ENCODE measurements at regions not wholly inside any gene's neighbourhood (a gene's known extent, or its start where the extent isn't known, plus 50 kb on each side); places are given as distances from the start of the nearest gene placed in this dataset.

GRCh38 chr2:219918254-219918653 lies 290.8 kb downstream of the SLC4A3 start:
- Histone ChIP-seq H3K9me3 (ENCODE audit: control insufficient read depth, low read length) (no peaks in the 10 kb centered on the region), H3K27me3 (ENCODE audit: control insufficient read depth, insufficient read depth) (no peaks in the 10 kb centered on the region), H3K27ac (ENCODE audit: low read length) (no peak overlapping the region), H3K4me1 (ENCODE audit: control insufficient read depth, insufficient read depth, low read length) (no peaks in the 10 kb centered on the region), H3K4me3 (ENCODE audit: low read length) (no peak overlapping the region)
- WGBS = 46% methylated on average over 3 of the region's 3 CpGs
- intact Hi-C loops (cut with DNase I) = no loop called here
- DNase-seq (no peak), ATAC-seq (no peak)

DNA sequence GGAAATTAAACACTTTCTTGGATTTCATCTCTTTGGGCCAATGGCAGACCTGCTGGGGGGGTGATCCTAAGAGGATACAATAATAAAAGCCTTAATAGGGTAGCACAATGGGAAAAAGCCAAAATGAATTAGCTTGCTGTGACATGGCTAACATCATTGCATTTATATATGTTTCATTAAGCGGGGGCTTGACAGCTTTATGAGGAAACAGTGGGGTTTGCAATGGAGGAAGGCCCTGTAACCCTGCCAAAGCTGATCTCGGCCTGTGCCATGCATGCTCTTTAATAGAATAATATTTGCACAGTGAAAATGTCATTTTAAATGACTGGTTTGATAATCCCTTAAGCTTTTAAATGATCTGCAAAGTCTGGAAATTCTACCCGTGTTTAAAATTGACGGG lies 291.5 kb downstream of the SLC4A3 start:
- no peaks in the 10 kb centered on the region for H3K9me3 ChIP-seq (ENCODE audit: control insufficient read depth, low read length)
- DNase-seq (no peak), ATAC-seq (no peak)
- H3K27ac ChIP-seq (ENCODE audit: low read length) = no peak overlapping the region
- intact Hi-C loops (cut with DNase I) = no loop called here
- H3K4me1 ChIP-seq (ENCODE audit: control insufficient read depth, insufficient read depth, low read length) = no peaks in the 10 kb centered on the region
- H3K27me3 ChIP-seq (ENCODE audit: control insufficient read depth, insufficient read depth) = no peaks in the 10 kb centered on the region
- H3K4me3 ChIP-seq (ENCODE audit: low read length) = no peak overlapping the region
- WGBS = 88% methylated on average over 4 of the region's 4 CpGs

GRCh38 chr2:219919506-219919905 lies 292.1 kb downstream of the SLC4A3 start:
- no peaks in the 10 kb centered on the region for H3K27me3 ChIP-seq (ENCODE audit: control insufficient read depth, insufficient read depth)
- 88% methylated on average over 4 of the region's 4 CpGs for WGBS
- no peaks in the 10 kb centered on the region for H3K4me1 ChIP-seq (ENCODE audit: control insufficient read depth, insufficient read depth, low read length)
- H3K27ac ChIP-seq (ENCODE audit: low read length) = no peak overlapping the region
- ATAC-seq (no peak), DNase-seq (no peak)
- intact Hi-C loops (cut with DNase I) = no loop called here
- no peak overlapping the region for H3K4me3 ChIP-seq (ENCODE audit: low read length)
- no peaks in the 10 kb centered on the region for H3K9me3 ChIP-seq (ENCODE audit: control insufficient read depth, low read length)

DNA sequence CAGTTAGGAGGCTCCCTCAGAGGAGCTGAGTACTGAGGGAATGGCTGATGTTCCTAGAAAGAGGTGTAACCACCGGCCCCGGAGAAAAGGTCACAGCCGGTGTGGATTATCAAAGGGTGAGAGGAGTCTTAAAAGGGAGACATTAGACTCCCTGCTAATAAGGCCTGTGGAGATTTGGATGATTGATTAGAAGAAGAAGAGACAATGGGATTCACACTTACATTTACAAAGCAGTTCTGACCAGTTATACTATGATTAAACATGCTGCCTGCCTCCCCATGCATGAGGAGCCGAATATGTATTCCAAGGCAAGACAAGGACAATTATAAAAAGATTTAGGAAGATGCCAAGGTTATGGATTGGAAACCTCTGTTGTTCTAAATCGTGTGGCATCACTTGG lies 302.4 kb downstream of the SLC4A3 start:
- Histone ChIP-seq H3K27ac (ENCODE audit: low read length) (no peak overlapping the region), H3K4me1 (ENCODE audit: control insufficient read depth, insufficient read depth, low read length) (no peaks in the 10 kb centered on the region), H3K9me3 (ENCODE audit: control insufficient read depth, low read length) (no peaks in the 10 kb centered on the region), H3K4me3 (ENCODE audit: low read length) (no peak overlapping the region), H3K27me3 (ENCODE audit: control insufficient read depth, insufficient read depth) (no peaks in the 10 kb centered on the region)
- WGBS = 73% methylated on average over 5 of the region's 5 CpGs
- ATAC-seq (no peak), DNase-seq (no peak)
- intact Hi-C loops (cut with DNase I) = no loop called here

DNA sequence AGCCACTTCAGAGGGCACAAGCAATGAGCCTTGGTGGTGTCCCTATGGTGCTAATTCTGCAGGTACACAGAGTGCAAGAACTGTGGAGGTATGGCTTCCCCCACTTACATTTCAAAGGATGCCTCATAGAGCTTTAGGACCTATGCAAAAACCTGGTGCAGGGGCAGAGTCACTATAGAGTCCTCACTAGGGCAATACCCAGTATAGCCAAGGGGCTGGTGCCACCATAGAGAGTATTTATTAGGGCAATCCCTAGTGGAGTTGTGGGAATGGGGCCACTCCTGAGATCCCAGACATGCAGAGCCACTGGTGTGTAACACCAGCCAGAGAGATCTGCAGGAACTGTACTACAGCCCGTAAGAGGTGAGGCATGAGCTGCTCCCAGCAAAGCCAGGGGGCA lies 312.2 kb downstream of the SLC4A3 start:
- H3K4me3 ChIP-seq (ENCODE audit: low read length) = no peak overlapping the region
- H3K4me1 ChIP-seq (ENCODE audit: control insufficient read depth, insufficient read depth, low read length) = no peaks in the 10 kb centered on the region
- H3K27ac ChIP-seq (ENCODE audit: low read length) = no peak overlapping the region
- no peak for DNase-seq
- WGBS = 86% methylated on average over 1 of the region's 1 CpG
- H3K9me3 ChIP-seq (ENCODE audit: control insufficient read depth, low read length) = no peaks in the 10 kb centered on the region
- intact Hi-C loops (cut with DNase I) = no loop called here
- H3K27me3 ChIP-seq (ENCODE audit: control insufficient read depth, insufficient read depth) = no peaks in the 10 kb centered on the region
- no peak for ATAC-seq

- Histone ChIP-seq H3K9me3 (ENCODE audit: control insufficient read depth, low read length) (no peaks in the 10 kb centered on the region), H3K4me3 (ENCODE audit: low read length) (no peak overlapping the region), H3K27ac (ENCODE audit: low read length) (no peak overlapping the region), H3K4me1 (ENCODE audit: control insufficient read depth, insufficient read depth, low read length) (no peaks in the 10 kb centered on the region), H3K27me3 (ENCODE audit: control insufficient read depth, insufficient read depth) (no peaks in the 10 kb centered on the region)
- intact Hi-C loops (cut with DNase I) = no loop called here
- 70% methylated on average over 4 of the region's 4 CpGs for WGBS
- ATAC-seq (no peak), DNase-seq (no peak)
These were observed 317.4 kb downstream of the SLC4A3 start for GRCh38 chr2:219944866-219945265.

DNA sequence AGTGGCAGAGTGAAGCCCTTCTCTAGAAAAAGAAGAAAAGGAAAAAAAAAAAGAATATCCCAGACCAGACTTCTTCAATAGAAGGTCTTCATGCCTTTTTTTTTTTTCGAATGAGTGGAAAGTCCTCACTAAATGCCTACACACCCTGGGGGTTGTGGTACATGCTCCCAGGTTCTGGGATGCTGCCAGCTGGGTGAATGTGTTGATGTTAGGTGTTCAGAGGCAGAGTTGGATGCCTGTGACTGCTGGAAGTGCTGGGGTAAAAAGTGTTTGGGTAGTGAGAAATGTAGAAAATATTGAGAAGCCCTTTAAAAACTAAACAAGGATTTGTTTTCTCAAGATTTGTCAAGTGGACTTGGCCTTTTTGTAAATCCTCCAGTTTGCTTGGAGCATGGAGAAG lies 318.6 kb downstream of the SLC4A3 start:
- no peak overlapping the region for H3K27ac ChIP-seq (ENCODE audit: low read length)
- no peak overlapping the region for H3K4me3 ChIP-seq (ENCODE audit: low read length)
- DNase-seq (no peak), ATAC-seq (no peak)
- H3K9me3 ChIP-seq (ENCODE audit: control insufficient read depth, low read length) = no peaks in the 10 kb centered on the region
- no peaks in the 10 kb centered on the region for H3K4me1 ChIP-seq (ENCODE audit: control insufficient read depth, insufficient read depth, low read length)
- intact Hi-C loops (cut with DNase I) = no loop called here
- 51% methylated on average over 1 of the region's 1 CpG for WGBS
- no peaks in the 10 kb centered on the region for H3K27me3 ChIP-seq (ENCODE audit: control insufficient read depth, insufficient read depth)

DNA sequence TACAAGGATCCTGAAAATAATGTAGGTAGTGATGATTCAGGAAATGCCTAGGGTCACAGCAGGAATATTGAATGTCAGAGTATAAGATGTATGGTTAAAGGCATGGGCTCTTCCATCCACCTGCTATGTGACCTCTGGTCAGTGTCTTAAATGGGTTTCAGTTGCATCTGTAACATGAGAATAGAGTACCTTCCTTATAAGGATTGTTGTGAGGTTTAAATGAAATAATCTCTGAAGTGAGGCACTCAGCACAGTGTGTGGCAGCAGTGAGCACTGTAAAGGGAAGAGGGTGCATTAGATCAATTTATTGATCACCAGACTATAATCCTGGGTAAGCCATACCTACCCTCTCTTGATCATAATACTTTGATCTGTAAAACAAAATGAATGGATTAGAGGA lies 319.1 kb downstream of the SLC4A3 start:
- intact Hi-C loops (cut with DNase I) = no loop called here
- Histone ChIP-seq H3K27me3 (ENCODE audit: control insufficient read depth, insufficient read depth) (no peaks in the 10 kb centered on the region), H3K4me3 (ENCODE audit: low read length) (no peak overlapping the region), H3K4me1 (ENCODE audit: control insufficient read depth, insufficient read depth, low read length) (no peaks in the 10 kb centered on the region), H3K27ac (ENCODE audit: low read length) (no peak overlapping the region), H3K9me3 (ENCODE audit: control insufficient read depth, low read length) (no peaks in the 10 kb centered on the region)
- DNase-seq (no peak), ATAC-seq (no peak)

GRCh38 chr2:219947575-219947974 lies 320.1 kb downstream of the SLC4A3 start:
- Histone ChIP-seq H3K4me1 (ENCODE audit: control insufficient read depth, insufficient read depth, low read length) (no peaks in the 10 kb centered on the region), H3K9me3 (ENCODE audit: control insufficient read depth, low read length) (no peaks in the 10 kb centered on the region), H3K4me3 (ENCODE audit: low read length) (no peak overlapping the region), H3K27me3 (ENCODE audit: control insufficient read depth, insufficient read depth) (no peaks in the 10 kb centered on the region), H3K27ac (ENCODE audit: low read length) (no peak overlapping the region)
- no peak for ATAC-seq
- WGBS = 84% methylated on average over 3 of the region's 3 CpGs
- DNase-seq = no peak
- intact Hi-C loops (cut with DNase I) = no loop called here

DNA sequence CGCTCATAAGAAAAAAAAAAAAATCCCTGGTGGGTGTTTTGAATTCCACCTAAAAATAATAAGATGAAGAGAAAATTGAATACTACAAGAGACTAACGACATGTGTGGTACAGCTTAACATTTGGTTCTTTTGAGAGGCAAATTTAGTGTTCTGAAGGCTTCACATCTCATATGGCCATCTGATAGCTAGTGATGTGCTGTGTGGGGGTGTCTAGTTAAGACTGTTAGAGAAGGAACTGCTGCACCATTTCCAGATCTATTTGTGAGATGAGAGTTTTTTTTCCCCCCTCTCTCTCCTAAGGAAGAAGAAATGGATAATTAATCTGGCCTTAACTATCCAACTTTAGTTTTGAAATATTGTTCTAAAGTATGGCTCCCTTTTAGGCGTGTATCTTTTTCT lies 321.6 kb downstream of the SLC4A3 start:
- 81% methylated on average over 3 of the region's 3 CpGs for WGBS
- no peak overlapping the region for H3K27ac ChIP-seq (ENCODE audit: low read length)
- ATAC-seq = no peak
- H3K4me3 ChIP-seq (ENCODE audit: low read length) = no peak overlapping the region
- no peaks in the 10 kb centered on the region for H3K9me3 ChIP-seq (ENCODE audit: control insufficient read depth, low read length)
- intact Hi-C loops (cut with DNase I) = no loop called here
- no peak for DNase-seq
- no peaks in the 10 kb centered on the region for H3K4me1 ChIP-seq (ENCODE audit: control insufficient read depth, insufficient read depth, low read length)
- no peaks in the 10 kb centered on the region for H3K27me3 ChIP-seq (ENCODE audit: control insufficient read depth, insufficient read depth)

DNA sequence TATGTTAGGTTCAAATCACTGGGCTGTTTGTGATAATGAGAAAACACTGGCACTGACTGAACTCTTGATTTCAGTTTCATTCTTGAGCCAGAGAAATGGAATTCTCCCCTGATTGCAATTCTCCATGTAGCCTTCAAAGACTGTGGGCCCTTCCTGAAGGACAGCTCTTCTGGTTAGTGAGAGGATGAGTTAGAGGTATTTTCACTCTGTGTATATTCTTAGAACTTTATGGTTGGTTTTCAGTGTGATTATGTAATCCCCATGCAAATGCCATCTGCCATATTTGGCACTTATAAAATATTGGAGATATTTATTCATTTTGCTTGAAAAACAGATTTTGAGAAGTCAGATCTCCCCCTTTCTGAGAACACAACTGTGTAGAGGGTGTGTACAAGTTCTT lies 323.7 kb downstream of the SLC4A3 start:
- H3K27ac ChIP-seq (ENCODE audit: low read length) = no peak overlapping the region
- intact Hi-C loops (cut with DNase I) = no loop called here
- no peaks in the 10 kb centered on the region for H3K4me1 ChIP-seq (ENCODE audit: control insufficient read depth, insufficient read depth, low read length)
- no peak overlapping the region for H3K4me3 ChIP-seq (ENCODE audit: low read length)
- H3K9me3 ChIP-seq (ENCODE audit: control insufficient read depth, low read length) = no peaks in the 10 kb centered on the region
- ATAC-seq (no peak), DNase-seq (no peak)
- no peaks in the 10 kb centered on the region for H3K27me3 ChIP-seq (ENCODE audit: control insufficient read depth, insufficient read depth)

DNA sequence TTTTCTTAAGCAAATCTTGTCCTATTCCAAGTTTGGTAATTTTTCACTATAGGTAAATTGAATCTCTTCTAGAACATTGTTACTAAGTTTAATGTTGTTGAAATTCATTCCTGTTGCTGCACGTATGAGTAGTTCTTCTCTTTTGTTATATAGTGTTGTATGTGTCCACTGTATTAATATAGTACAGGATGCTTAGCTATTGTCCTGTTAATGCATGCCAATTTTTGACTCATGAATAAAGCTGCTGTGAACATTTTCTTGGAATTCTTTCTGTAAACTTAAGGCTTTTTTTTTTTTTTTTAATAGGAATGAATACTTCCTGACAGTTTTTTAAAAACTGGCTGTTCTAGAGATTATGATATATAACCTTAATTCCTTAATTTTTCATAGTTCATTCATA lies 326.9 kb downstream of the SLC4A3 start:
- no peaks in the 10 kb centered on the region for H3K4me1 ChIP-seq (ENCODE audit: control insufficient read depth, insufficient read depth, low read length)
- no peaks in the 10 kb centered on the region for H3K27me3 ChIP-seq (ENCODE audit: control insufficient read depth, insufficient read depth)
- no peak overlapping the region for H3K4me3 ChIP-seq (ENCODE audit: low read length)
- no peaks in the 10 kb centered on the region for H3K9me3 ChIP-seq (ENCODE audit: control insufficient read depth, low read length)
- H3K27ac ChIP-seq (ENCODE audit: low read length) = no peak overlapping the region
- intact Hi-C loops (cut with DNase I) = no loop called here
- ATAC-seq = no peak
- no peak for DNase-seq
- 57% methylated on average over 1 of the region's 1 CpG for WGBS
